ENCODE measurements at regions not wholly inside any gene's neighbourhood (a gene's known extent, or its start where the extent isn't known, plus 50 kb on each side); places are given as distances from the start of the nearest gene placed in this dataset.

DNA sequence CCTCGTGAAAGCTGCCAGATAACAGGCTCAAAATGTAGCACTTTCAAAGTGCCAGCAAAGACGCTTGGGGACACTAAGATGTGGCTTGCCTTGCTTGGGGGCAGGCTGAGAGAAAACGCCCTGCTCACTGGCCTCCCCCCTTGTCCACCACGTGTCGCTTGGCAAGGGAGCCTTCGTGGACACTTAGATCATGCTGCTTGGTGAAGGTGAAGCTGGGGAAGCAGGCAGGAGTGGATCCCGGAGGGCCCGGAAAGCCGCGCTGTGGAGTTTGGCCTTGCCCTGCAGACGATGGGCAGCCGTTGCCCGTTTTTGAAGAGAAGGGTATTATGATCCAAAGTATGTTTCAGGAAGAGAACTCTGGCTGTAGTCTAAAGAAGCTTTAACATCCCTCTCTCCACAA, 53.4 kb upstream of the BDKRB2 start:
- no peak overlapping the region for H3K4me3 ChIP-seq
- DNase-seq = no peak
- POLR2A ChIA-PET (ENCODE audit: unreplicated experiment) = no interaction called here
- BruUV-seq (replicated peaks) = no TSS peak
- H3K9me3 ChIP-seq (ENCODE audit: insufficient read depth, low read depth) = peaks cover 4% of the 10 kb centered on the region; the same call in 1 of the 2 replicates
- no peaks in the 10 kb centered on the region for H3K36me3 ChIP-seq (ENCODE audit: low read depth)
- H3K9me2 ChIP-seq (ENCODE audit: insufficient read depth) = no peaks in the 10 kb centered on the region
- no peaks in the 10 kb centered on the region for H3K79me2 ChIP-seq (ENCODE audit: low read depth)
- H3K27ac ChIP-seq = no peak overlapping the region
- TF ChIP-seq, protein P1, sequence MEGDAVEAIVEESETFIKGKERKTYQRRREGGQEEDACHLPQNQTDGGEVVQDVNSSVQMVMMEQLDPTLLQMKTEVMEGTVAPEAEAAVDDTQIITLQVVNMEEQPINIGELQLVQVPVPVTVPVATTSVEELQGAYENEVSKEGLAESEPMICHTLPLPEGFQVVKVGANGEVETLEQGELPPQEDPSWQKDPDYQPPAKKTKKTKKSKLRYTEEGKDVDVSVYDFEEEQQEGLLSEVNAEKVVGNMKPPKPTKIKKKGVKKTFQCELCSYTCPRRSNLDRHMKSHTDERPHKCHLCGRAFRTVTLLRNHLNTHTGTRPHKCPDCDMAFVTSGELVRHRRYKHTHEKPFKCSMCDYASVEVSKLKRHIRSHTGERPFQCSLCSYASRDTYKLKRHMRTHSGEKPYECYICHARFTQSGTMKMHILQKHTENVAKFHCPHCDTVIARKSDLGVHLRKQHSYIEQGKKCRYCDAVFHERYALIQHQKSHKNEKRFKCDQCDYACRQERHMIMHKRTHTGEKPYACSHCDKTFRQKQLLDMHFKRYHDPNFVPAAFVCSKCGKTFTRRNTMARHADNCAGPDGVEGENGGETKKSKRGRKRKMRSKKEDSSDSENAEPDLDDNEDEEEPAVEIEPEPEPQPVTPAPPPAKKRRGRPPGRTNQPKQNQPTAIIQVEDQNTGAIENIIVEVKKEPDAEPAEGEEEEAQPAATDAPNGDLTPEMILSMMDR (conservative IDR thresholded peaks at IDR 0.05) = no peak
- TF ChIP-seq EZH2 (IDR thresholded peaks at IDR 0.05; ENCODE audit: low read depth) = no peak
- H3K4me2 ChIP-seq = no peak overlapping the region
- H3F3A ChIP-seq (ENCODE audit: insufficient read depth, low read depth) = no peaks in the 10 kb centered on the region
- intact Hi-C loops (cut with micrococcal nuclease; ENCODE audit: unreplicated experiment) = no loop called here
- H4K20me1 ChIP-seq (ENCODE audit: insufficient read depth) = no peaks in the 10 kb centered on the region
- no peak overlapping the region for H2AFZ ChIP-seq
- no peaks in the 10 kb centered on the region for H3K4me1 ChIP-seq (replicated peaks; ENCODE audit: insufficient read depth)
- CTCF ChIA-PET = no interaction called here
- no peaks in the 10 kb centered on the region for H3K27me3 ChIP-seq (ENCODE audit: insufficient read depth, low read depth)

DNA sequence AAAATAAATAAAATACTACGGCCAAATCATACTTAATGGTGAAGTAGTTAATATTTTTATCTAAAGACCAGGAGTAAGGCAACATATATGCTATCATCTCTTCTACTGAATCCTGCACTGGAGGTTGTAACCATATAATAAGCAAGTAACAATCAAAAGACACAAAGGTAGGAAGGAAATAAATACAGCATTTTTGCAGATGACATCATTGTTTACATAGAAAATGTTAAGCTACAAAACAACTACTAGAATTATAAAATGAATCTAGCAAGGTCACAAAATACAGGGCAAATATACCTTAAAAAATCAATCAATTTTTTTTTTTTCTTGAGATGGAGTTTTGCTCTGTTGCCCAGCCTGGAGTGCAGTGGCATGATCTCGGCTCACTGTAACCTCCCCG, 51.6 kb upstream of the BDKRB2 start:
- intact Hi-C loops (cut with micrococcal nuclease; ENCODE audit: unreplicated experiment) = no loop called here
- Histone ChIP-seq H3K4me3 (no peak overlapping the region), H3K36me3 (ENCODE audit: low read depth) (no peaks in the 10 kb centered on the region), H3K27me3 (ENCODE audit: insufficient read depth, low read depth) (no peaks in the 10 kb centered on the region), H3K4me2 (no peak overlapping the region), H3K79me2 (ENCODE audit: low read depth) (no peaks in the 10 kb centered on the region), H3F3A (ENCODE audit: insufficient read depth, low read depth) (no peaks in the 10 kb centered on the region), H4K20me1 (ENCODE audit: insufficient read depth) (no peaks in the 10 kb centered on the region), H3K4me1 (replicated peaks; ENCODE audit: insufficient read depth) (no peaks in the 10 kb centered on the region), H3K9me3 (ENCODE audit: insufficient read depth, low read depth) (peaks cover 4% of the 10 kb centered on the region; the same call in 1 of the 2 replicates), H3K27ac (no peak overlapping the region), H3K9me2 (ENCODE audit: insufficient read depth) (no peaks in the 10 kb centered on the region), H2AFZ (no peak overlapping the region)
- ChIA-PET POLR2A (ENCODE audit: unreplicated experiment) (interaction anchor here (0.6 kb wide), 1 partner anchor 17 kb away, joined by 4 read pairs; no protein-coding TSS in a partner anchor), CTCF (no interaction called here)
- BruUV-seq (replicated peaks) = no TSS peak
- no peak for DNase-seq
- TF ChIP-seq, protein P1 (conservative IDR thresholded peaks at IDR 0.05) = no peak
- TF ChIP-seq EZH2 (IDR thresholded peaks at IDR 0.05; ENCODE audit: low read depth) = no peak
